NT2/D1 (cell line): ENCODE measurements at regions not wholly inside any gene's neighbourhood (a gene's known extent, or its start where the extent isn't known, plus 50 kb on each side); places are given as distances from the start of the nearest gene placed in this dataset.

ENCODE experiments used
- DNase-seq: peaks from one replicate; pipeline ENCODE4 v3.0.0-alpha.2; 2011; ENCODE audit warnings: low read depth, low spot score
- H3K27me3 ChIP-seq: 2 replicates; pipeline ENCODE4 v1.6.0; 2011; ENCODE audit warnings: mild to moderate bottlenecking; ENCODE audit not compliant: insufficient read length, insufficient read depth
- H3K36me3 ChIP-seq: 2 replicates; pipeline ENCODE4 v1.6.1; 2011; ENCODE audit warnings: mild to moderate bottlenecking, low read length, mixed read lengths; ENCODE audit not compliant: insufficient read depth, insufficient read length
- H3K4me1 ChIP-seq: 2 replicates; pipeline ENCODE4 v1.5.1; 2011; ENCODE audit not compliant: insufficient read depth, insufficient read length
- H3K4me3 ChIP-seq: 2 replicates; pipeline ENCODE4 v1.5.1; 2011; ENCODE audit warnings: low read depth; ENCODE audit not compliant: insufficient read length
- H3K9ac ChIP-seq: 2 replicates; pipeline ENCODE4 v1.6.0; 2011; ENCODE audit warnings: low read depth; ENCODE audit not compliant: insufficient read length
- H3K9me3 ChIP-seq: 2 replicates; pipeline ENCODE4 v1.5.1; 2011; ENCODE audit warnings: mild to moderate bottlenecking, low read length; ENCODE audit not compliant: insufficient read depth
- SUZ12 ChIP-seq: IDR thresholded peaks from 2 replicates; pipeline ENCODE4 v1.6.1; 2011; ENCODE audit not compliant: insufficient read length, insufficient read depth; ENCODE audit errors: extremely low read depth
- YY1 ChIP-seq: IDR thresholded peaks from 2 replicates; pipeline ENCODE4 v1.6.1; 2011; ENCODE audit not compliant: insufficient read length, insufficient read depth
- ZNF274 ChIP-seq: IDR thresholded peaks from 2 replicates; pipeline ENCODE4 v1.6.1; 2011; ENCODE audit warnings: mild to moderate bottlenecking, low read depth, low read length

GRCh38 chr3:156620901-156621300 lies 53.5 kb upstream of the TIPARP start:
- no peaks in the 10 kb centered on the region for H3K4me1 ChIP-seq
- TF ChIP-seq SUZ12 (no peak), YY1 (no peak), ZNF274 (no peak)
- no peaks in the 10 kb centered on the region for H3K27me3 ChIP-seq
- no peaks in the 10 kb centered on the region for H3K36me3 ChIP-seq
- no peaks in the 10 kb centered on the region for H3K9me3 ChIP-seq
- no peak overlapping the region for H3K4me3 ChIP-seq
- no peak for DNase-seq
- H3K9ac ChIP-seq: no peak overlapping the region

DNA sequence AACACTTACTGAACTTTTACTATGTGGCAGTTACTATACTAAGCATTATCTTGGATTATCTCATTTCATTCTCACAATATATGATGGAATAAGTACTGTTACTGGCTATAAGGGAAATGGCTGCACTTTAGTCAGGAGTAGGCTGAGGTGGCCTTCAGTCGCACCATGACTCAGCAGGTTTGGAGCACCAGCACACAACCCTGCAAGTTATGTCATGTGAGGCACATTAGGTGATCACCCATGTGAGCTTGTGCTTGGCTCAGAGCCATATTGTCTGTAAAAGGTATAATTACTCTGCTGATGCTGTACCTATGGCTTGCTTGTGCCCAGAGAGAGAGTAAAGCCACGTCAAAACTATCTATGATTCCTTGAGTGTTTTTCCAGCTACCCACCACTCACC lies 54.1 kb upstream of the TIPARP start:
- no peak for DNase-seq
- H3K9me3 ChIP-seq: no peaks in the 10 kb centered on the region

DNA sequence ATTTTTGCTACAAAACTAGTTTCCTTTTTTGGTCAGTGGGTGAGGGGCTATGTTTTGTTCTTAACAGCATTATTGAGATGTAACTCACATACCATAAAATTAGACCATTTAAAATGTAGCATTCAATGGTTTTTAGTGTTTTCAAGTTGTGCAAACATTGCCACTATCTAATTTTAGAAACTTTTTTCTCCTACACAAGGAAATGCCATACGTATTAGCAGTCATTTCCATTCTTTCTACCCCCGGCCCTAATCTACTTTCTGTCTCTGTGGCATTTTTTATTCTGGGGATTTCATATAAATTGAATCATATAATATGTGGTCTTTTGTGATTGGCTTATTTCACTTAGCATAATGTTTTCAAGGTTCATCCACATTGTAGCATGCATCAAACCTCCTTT lies 55.0 kb upstream of the TIPARP start:
- TF ChIP-seq SUZ12: no peak
- TF ChIP-seq YY1: no peak
- TF ChIP-seq ZNF274: no peak
- Histone ChIP-seq H3K4me1 (no peaks in the 10 kb centered on the region), H3K27me3 (no peaks in the 10 kb centered on the region), H3K9ac (no peak overlapping the region), H3K9me3 (no peaks in the 10 kb centered on the region), H3K4me3 (no peak overlapping the region), H3K36me3 (no peaks in the 10 kb centered on the region)
- DNase-seq: no peak

More for the DNA sequence above, 54.1 kb upstream of the TIPARP start:
- Histone ChIP-seq H3K4me1 (no peaks in the 10 kb centered on the region), H3K36me3 (no peaks in the 10 kb centered on the region), H3K27me3 (no peaks in the 10 kb centered on the region), H3K4me3 (no peak overlapping the region), H3K9ac (no peak overlapping the region)
- TF ChIP-seq SUZ12 (no peak), YY1 (no peak)

GRCh38 chr3:156617781-156618180 lies 56.6 kb upstream of the TIPARP start:
- H3K9me3 ChIP-seq: no peaks in the 10 kb centered on the region
- no peak overlapping the region for H3K9ac ChIP-seq
- no peak for TF ChIP-seq SUZ12
- no peaks in the 10 kb centered on the region for H3K36me3 ChIP-seq
- no peak for DNase-seq
- H3K4me1 ChIP-seq: no peaks in the 10 kb centered on the region
- no peak overlapping the region for H3K4me3 ChIP-seq
- no peaks in the 10 kb centered on the region for H3K27me3 ChIP-seq

GRCh38 chr3:156617145-156617544 lies 57.2 kb upstream of the TIPARP start:
- H3K4me1 ChIP-seq: no peaks in the 10 kb centered on the region
- TF ChIP-seq SUZ12: no peak
- H3K9ac ChIP-seq: no peak overlapping the region

DNA sequence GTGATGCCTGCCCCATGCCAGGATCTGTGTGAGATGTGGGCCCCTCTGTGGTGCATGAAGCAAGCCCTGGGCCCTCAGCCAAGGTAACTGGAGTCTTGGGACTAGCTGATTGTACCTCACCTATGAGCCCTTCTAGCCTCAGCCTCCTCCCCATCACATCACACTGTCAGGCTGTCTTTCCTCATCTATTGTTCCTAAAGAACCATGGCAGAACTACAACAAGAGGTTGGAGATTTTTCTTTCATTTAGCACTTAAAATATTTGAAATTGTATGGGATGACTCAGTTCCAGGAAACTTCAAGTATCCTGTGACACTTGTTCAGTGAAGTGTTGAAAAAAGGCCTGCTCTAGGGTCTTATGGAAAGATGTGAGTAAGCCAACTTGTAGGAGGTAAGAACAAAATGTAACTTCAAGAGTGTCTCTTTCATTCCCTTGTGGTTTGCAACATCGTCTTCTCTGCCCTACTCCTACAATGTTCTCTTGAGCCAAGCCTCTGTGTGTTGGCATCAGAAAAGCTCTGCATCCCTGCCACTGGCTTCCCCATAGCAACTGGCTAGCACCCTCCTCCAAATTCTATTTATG lies 58.7 kb upstream of the TIPARP start:
- H3K9ac ChIP-seq: no peak overlapping the region
- no peak for TF ChIP-seq YY1
- TF ChIP-seq SUZ12: no peak
- no peak for TF ChIP-seq ZNF274
- no peak for DNase-seq
- H3K27me3 ChIP-seq: no peaks in the 10 kb centered on the region
- no peak overlapping the region for H3K4me3 ChIP-seq
- H3K36me3 ChIP-seq: no peaks in the 10 kb centered on the region
- no peaks in the 10 kb centered on the region for H3K4me1 ChIP-seq
- H3K9me3 ChIP-seq: no peaks in the 10 kb centered on the region

More at GRCh38 chr3:156617145-156617544, 57.2 kb upstream of the TIPARP start:
- Histone ChIP-seq H3K9me3 (no peaks in the 10 kb centered on the region), H3K4me3 (no peak overlapping the region), H3K36me3 (no peaks in the 10 kb centered on the region), H3K27me3 (no peaks in the 10 kb centered on the region)
- no peak for DNase-seq

DNA sequence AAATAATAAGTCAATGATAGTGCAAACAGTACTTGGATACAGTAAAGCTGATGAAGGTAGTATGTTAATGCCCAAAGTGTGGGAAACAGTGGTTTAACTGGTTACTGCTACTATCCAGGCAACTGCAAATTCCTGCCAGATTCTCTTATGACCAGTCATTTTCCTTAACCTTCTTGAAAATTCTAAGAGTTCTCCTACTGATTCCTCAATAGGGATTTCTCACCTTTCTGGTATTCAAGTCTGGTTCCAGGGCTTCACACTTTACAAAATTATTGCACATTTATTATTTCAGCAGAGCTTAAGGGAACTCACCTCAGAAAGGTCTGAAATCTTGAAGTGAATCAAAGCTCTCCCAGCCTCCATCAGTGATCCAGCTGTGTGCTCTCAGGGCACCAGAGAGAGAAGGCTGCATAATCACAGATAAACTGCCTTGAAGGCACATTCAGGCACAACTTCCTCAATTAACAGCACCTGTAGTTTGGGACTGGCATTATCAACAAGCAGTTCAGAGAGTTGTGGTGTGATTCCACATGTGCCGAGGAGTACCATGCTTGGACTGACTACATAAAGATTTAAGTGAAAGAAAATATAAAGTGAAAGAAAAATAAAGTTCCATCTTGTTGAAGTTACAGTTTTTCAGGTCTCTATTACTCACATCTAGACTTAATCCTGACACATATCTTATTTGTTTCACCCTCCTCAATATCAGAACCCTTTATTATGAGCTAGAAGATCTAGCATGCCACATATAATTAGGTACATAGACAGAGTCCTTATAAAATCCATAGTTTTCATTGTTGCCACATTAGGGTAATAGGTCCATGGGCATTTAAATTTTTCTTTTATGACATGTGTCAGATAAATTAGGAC lies 59.5 kb upstream of the TIPARP start:
- Histone ChIP-seq H3K9ac (no peak overlapping the region), H3K36me3 (no peaks in the 10 kb centered on the region), H3K27me3 (no peaks in the 10 kb centered on the region), H3K9me3 (no peaks in the 10 kb centered on the region), H3K4me1 (no peaks in the 10 kb centered on the region), H3K4me3 (no peak overlapping the region)
- DNase-seq: no peak
- TF ChIP-seq SUZ12 (no peak), ZNF274 (no peak), YY1 (no peak)
